ENCODE measurements at regions not wholly inside any gene's neighbourhood (a gene's known extent, or its start where the extent isn't known, plus 50 kb on each side); places are given as distances from the start of the nearest gene placed in this dataset.

GRCh38 chr12:4088451-4088850 lies 185.1 kb upstream of the CCND2 start:
- CTCF ChIA-PET = no interaction called here
- H3K4me3 ChIP-seq (ENCODE audit: low read depth in 2 of 2, low read length in 2 of 2) = no peak overlapping the region
- intact Hi-C loops (cut with micrococcal nuclease; ENCODE audit: unreplicated experiment) = no loop called here
- DNase-seq (ENCODE audit: low read depth, low spot score) (no peak), ATAC-seq (no peak)
- H3K27ac ChIP-seq (ENCODE audit: low read length) = no peak overlapping the region
- H3K27me3 ChIP-seq (ENCODE audit: control insufficient read depth, insufficient read depth, low read length) = no peaks in the 10 kb centered on the region; the same call in 1 of the 2 replicates
- TF ChIP-seq SIN3A (IDR thresholded peaks at IDR 0.05; ENCODE audit: borderline replicate concordance, insufficient read depth, low read depth, low read length) (no peak), POLR2AphosphoS5 (IDR thresholded peaks at IDR 0.05; ENCODE audit: low read depth, low read length) (no peak), TCF7L2 (IDR thresholded peaks at IDR 0.05; ENCODE audit: low read depth, low read length) (no peak), REST (IDR thresholded peaks at IDR 0.05; ENCODE audit: insufficient read depth in 1 of 2, low read depth in 2 of 2, low read length in 1 of 2) (no peak), CTCF (IDR thresholded peaks at IDR 0.05) (no peak)
- in situ Hi-C loops (cut with HindIII; ENCODE audit: low pct_unique_long_range_greater_than_20kb, low sequenced_read_pairs) = no loop called here
- no peaks in the 10 kb centered on the region for H3K4me1 ChIP-seq (ENCODE audit: control insufficient read depth, insufficient read depth, low read length)
- BruUV-seq (replicated peaks) = no TSS peak
- POLR2A ChIA-PET = no interaction called here
- H3K9me3 ChIP-seq (ENCODE audit: control insufficient read depth, insufficient read depth, low read depth, low read length) = no peaks in the 10 kb centered on the region
- no peaks in the 10 kb centered on the region for H3K36me3 ChIP-seq (ENCODE audit: control insufficient read depth, insufficient read depth, low read length)

- H3K9me3 ChIP-seq (ENCODE audit: control insufficient read depth, insufficient read depth, low read depth, low read length) = no peaks in the 10 kb centered on the region
- H3K27me3 ChIP-seq (ENCODE audit: control insufficient read depth, insufficient read depth, low read length) = no peaks in the 10 kb centered on the region
- BruUV-seq (replicated peaks) = no TSS peak
- no peak overlapping the region for H3K27ac ChIP-seq (ENCODE audit: low read length)
- no peak overlapping the region for H3K4me3 ChIP-seq (ENCODE audit: low read depth in 2 of 2, low read length in 2 of 2)
- H3K4me1 ChIP-seq (ENCODE audit: control insufficient read depth, insufficient read depth, low read length) = no peaks in the 10 kb centered on the region
- no peak for TF ChIP-seq TCF7L2 (IDR thresholded peaks at IDR 0.05; ENCODE audit: low read depth, low read length)
- no peak for TF ChIP-seq SIN3A (IDR thresholded peaks at IDR 0.05; ENCODE audit: borderline replicate concordance, insufficient read depth, low read depth, low read length)
- no peak for TF ChIP-seq POLR2AphosphoS5 (IDR thresholded peaks at IDR 0.05; ENCODE audit: low read depth, low read length)
- no peak for TF ChIP-seq REST (IDR thresholded peaks at IDR 0.05; ENCODE audit: insufficient read depth in 1 of 2, low read depth in 2 of 2, low read length in 1 of 2)
- no peak for TF ChIP-seq CTCF (IDR thresholded peaks at IDR 0.05)
- in situ Hi-C loops (cut with HindIII; ENCODE audit: low pct_unique_long_range_greater_than_20kb, low sequenced_read_pairs) (no loop called here), intact Hi-C loops (cut with micrococcal nuclease; ENCODE audit: unreplicated experiment) (no loop called here)
- CTCF ChIA-PET = no interaction called here
- ATAC-seq (no peak), DNase-seq (ENCODE audit: low read depth, low spot score) (no peak)
- POLR2A ChIA-PET = no interaction called here
- no peaks in the 10 kb centered on the region for H3K36me3 ChIP-seq (ENCODE audit: control insufficient read depth, insufficient read depth, low read length)
Observed at GRCh38 chr12:4086481-4086880, 187.1 kb upstream of the CCND2 start.
